ENCODE measurements at regions not wholly inside any gene's neighbourhood (a gene's known extent, or its start where the extent isn't known, plus 50 kb on each side); places are given as distances from the start of the nearest gene placed in this dataset.
"Not testable (repeated sequence)": the region's sequence is repeated elsewhere in the genome, so short reads cannot be mapped to it uniquely, and the experiment has no call there.

GRCh38 chr7:65304175-65304574, 69.5 kb upstream of the ZNF92 start:
- H3K9me3 ChIP-seq: no peaks in the 10 kb centered on the region
- H3K4me3 ChIP-seq: no peak overlapping the region
- DNase-seq: no peak
- no peaks in the 10 kb centered on the region for H3K36me3 ChIP-seq
- no peaks in the 10 kb centered on the region for H3K4me1 ChIP-seq (ENCODE audit: insufficient read depth)
- H3K27ac ChIP-seq: no peak overlapping the region
- TF ChIP-seq CTCF (IDR thresholded peaks at IDR 0.05): no peak
- no peak for TF ChIP-seq POLR2A (IDR thresholded peaks at IDR 0.05)
- TF ChIP-seq EP300 (IDR thresholded peaks at IDR 0.05): no peak
- no peaks in the 10 kb centered on the region for H3K27me3 ChIP-seq
- intact Hi-C loops (cut with DNase I): loop anchor here in 1 of 4 donors (10.0 kb wide), 1 partner anchor 349 kb away; no protein-coding TSS in a partner anchor
- WGBS, 3 donors: 61 to 73% (median 62%) methylated on average over 1 of the region's 1 CpG

DNA sequence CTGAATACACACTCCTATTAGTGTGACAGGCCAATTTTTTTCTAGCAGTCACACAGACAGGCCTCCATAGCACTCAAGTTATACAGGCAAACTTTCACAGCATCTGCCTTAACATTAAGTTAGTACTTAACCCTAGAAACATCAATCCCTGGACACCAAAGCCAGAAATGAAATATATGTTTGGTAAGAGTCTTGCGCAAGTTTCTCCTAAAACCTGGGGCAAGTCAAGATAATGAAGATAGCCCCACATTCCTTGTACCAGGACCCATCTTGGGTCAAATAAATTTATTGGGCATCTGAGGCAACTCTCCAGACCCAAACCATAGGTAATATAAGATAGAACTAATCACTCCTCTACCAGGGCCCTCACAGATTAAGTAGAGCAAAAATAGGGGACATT, 70.8 kb upstream of the ZNF92 start:
- TF ChIP-seq POLR2A (IDR thresholded peaks at IDR 0.05) (no peak), CTCF (IDR thresholded peaks at IDR 0.05) (no peak), EP300 (IDR thresholded peaks at IDR 0.05) (no peak)
- intact Hi-C loops (cut with DNase I): loop anchor here in 1 of 4 donors (10.0 kb wide), 1 partner anchor 348 kb away; no protein-coding TSS in a partner anchor
- DNase-seq: no peak
- Histone ChIP-seq H3K36me3 (no peaks in the 10 kb centered on the region), H3K4me1 (ENCODE audit: insufficient read depth) (no peaks in the 10 kb centered on the region), H3K9me3 (no peaks in the 10 kb centered on the region), H3K4me3 (no peak overlapping the region), H3K27me3 (no peaks in the 10 kb centered on the region), H3K27ac (no peak overlapping the region)
- WGBS, 3 donors: 94 to 100% (median 97%) methylated on average over 1 of the region's 1 CpG

DNA sequence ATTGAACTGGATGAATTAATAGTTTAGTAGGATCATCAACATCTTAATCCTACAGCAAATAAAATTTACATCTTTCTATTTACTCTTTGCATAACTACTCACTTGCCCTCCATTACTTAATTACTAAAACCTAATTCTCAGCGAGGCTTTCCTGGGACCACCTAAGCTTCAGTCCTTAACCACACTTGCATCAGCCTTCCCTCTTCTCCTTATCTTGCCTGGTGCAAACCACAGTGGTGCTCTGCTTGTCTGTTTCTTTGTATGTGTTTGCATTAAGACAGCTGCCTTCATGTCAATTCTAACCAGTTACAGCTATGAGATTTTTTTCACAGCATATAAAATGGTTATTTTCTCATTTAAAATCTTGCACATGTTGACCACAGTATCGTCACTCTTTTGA, 72.6 kb upstream of the ZNF92 start:
- TF ChIP-seq EP300 (IDR thresholded peaks at IDR 0.05): no peak
- TF ChIP-seq POLR2A (IDR thresholded peaks at IDR 0.05): no peak
- no peak for TF ChIP-seq CTCF (IDR thresholded peaks at IDR 0.05)
- Histone ChIP-seq H3K9me3 (no peaks in the 10 kb centered on the region), H3K27ac (no peak overlapping the region), H3K36me3 (no peaks in the 10 kb centered on the region), H3K4me1 (ENCODE audit: insufficient read depth) (no peaks in the 10 kb centered on the region), H3K27me3 (no peaks in the 10 kb centered on the region), H3K4me3 (no peak overlapping the region)
- 14 to 40% (median 19%) methylated on average over 2 of the region's 2 CpGs for WGBS, 3 donors
- intact Hi-C loops (cut with DNase I): loop anchor here in 1 of 4 donors (10.0 kb wide), 1 partner anchor 346 kb away; no protein-coding TSS in a partner anchor
- no peak for DNase-seq

DNA sequence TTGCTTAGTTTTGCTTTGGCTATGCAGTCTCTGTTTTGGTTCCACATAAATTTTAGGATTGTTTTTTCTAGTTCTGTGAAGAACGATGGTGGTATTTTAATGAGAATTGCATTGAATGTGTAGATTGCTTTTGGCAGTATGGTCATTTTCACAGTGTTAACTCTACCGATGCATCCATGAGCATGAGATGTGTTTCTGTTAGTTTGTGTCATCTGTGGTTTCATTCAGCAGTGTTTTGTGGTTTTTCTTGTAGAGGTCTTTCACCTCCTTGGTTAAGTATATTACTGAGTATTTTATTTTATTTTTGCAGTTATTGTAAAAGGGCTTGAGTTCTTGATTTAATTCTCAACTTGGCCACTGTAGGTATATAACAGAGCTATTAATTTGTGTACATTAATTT, 78.2 kb upstream of the ZNF92 start:
- intact Hi-C loops (cut with DNase I): no loop called here
- H3K9me3 ChIP-seq: no peaks in the 10 kb centered on the region

GRCh38 chr7:65290340-65290739, 83.3 kb upstream of the ZNF92 start:
- H3K36me3 ChIP-seq; intact Hi-C loops (cut with DNase I); DNase-seq; H3K4me3 ChIP-seq; H3K27me3 ChIP-seq; H3K4me1 ChIP-seq (ENCODE audit: insufficient read depth); H3K9me3 ChIP-seq; H3K27ac ChIP-seq: not testable (repeated sequence)
- WGBS, 3 donors: 97 to 99% (median 97%) methylated on average over 9 of the region's 9 CpGs

More for the DNA sequence above, 78.2 kb upstream of the ZNF92 start:
- no peaks in the 10 kb centered on the region for H3K4me1 ChIP-seq (ENCODE audit: insufficient read depth)
- 80 to 94% (median 91%) methylated on average over 2 of the region's 2 CpGs for WGBS, 3 donors
- H3K27me3 ChIP-seq: no peaks in the 10 kb centered on the region
- H3K36me3 ChIP-seq: no peaks in the 10 kb centered on the region
- TF ChIP-seq CTCF (IDR thresholded peaks at IDR 0.05): no peak
- TF ChIP-seq EP300 (IDR thresholded peaks at IDR 0.05): no peak
- TF ChIP-seq POLR2A (IDR thresholded peaks at IDR 0.05): no peak
- no peak for DNase-seq
- no peak overlapping the region for H3K4me3 ChIP-seq
- H3K27ac ChIP-seq: no peak overlapping the region

All from ovary (tissue), 7 donors.